CD4-positive, alpha-beta T cell (primary cell): ENCODE measurements at regions not wholly inside any gene's neighbourhood (a gene's known extent, or its start where the extent isn't known, plus 50 kb on each side); places are given as distances from the start of the nearest gene placed in this dataset.

Source experiments
- ATAC-seq: fragments of 200-7000 bp; cut with Tn5 transposase; one replicate; pipeline ENCODE4 v1.10.0; 2022; ENCODE audit warnings: mild to moderate bottlenecking; ENCODE audit not compliant: poor library complexity
- CTCF ChIA-PET: fragments of 350-600 bp; sonication (Branson Sonifier 250); formaldehyde crosslinking; loops from one replicate; lab custom pipeline; 2021; ENCODE audit warnings: antibody characterized with exemption, inconsistent platforms; lab: Charles Lee
- POLR2A ChIA-PET: fragments of 350-600 bp; sonication (Branson Sonifier 250); formaldehyde crosslinking; loops from one replicate; lab custom pipeline; 2021; ENCODE audit warnings: antibody characterized with exemption, inconsistent platforms; lab: Charles Lee
- DNase-seq, 14 experiments: peaks; one replicate each; pipeline ENCODE4 v3.0.0-alpha.2; 2013 to 2020; ENCODE audit warnings: mixed read lengths in 2 of 14
- H3K27ac ChIP-seq, 2 donors: one replicate each; pipeline versions ENCODE4 v1.5.1 to v1.7.0; 2013; ENCODE audit warnings: low read length in 2 of 2, low read depth in 1 of 2, mild to moderate bottlenecking in 1 of 2
- H3K27me3 ChIP-seq, 2 experiments: 1 replicate in 1 of 2; 2 replicates in 1 of 2; pipeline versions ENCODE4 v1.6.1 to v1.7.0; 2013; ENCODE audit warnings: low read length in 2 of 2, control low read depth in 1 of 2, mild to moderate bottlenecking in 1 of 2, moderate library complexity in 1 of 2; ENCODE audit not compliant: insufficient read depth in 2 of 2, control insufficient read depth in 1 of 2
- H3K36me3 ChIP-seq: one replicate; pipeline ENCODE4 v1.6.1; 2013; ENCODE audit warnings: low read length, control low read depth; ENCODE audit not compliant: insufficient read depth
- H3K4me1 ChIP-seq: one replicate; pipeline ENCODE4 v1.6.1; 2013; ENCODE audit warnings: low read length, control low read depth; ENCODE audit not compliant: insufficient read depth
- H3K4me3 ChIP-seq: one replicate; pipeline ENCODE4 v1.5.1; 2013; ENCODE audit warnings: mild to moderate bottlenecking, low read length, moderate library complexity
- H3K9me3 ChIP-seq, 2 experiments: 1 replicate in 1 of 2; 2 replicates in 1 of 2; pipeline versions ENCODE4 v1.6.1 to v1.7.0; 2013; ENCODE audit warnings: low read length in 2 of 2, mild to moderate bottlenecking in 2 of 2, control low read depth in 1 of 2, moderate library complexity in 1 of 2; ENCODE audit not compliant: control insufficient read depth in 1 of 2, insufficient read depth in 1 of 2
- H3K27ac Mint-ChIP-seq: one replicate; pipeline ENCODE4 v1.8.0; 2020; ENCODE audit warnings: mixed read lengths
- H3K27me3 Mint-ChIP-seq: one replicate; pipeline ENCODE4 v1.8.0; 2021; ENCODE audit warnings: mixed read lengths
- H3K36me3 Mint-ChIP-seq: one replicate; pipeline ENCODE4 v1.8.0; 2021; ENCODE audit warnings: low read depth, mixed read lengths
- H3K4me1 Mint-ChIP-seq: one replicate; pipeline ENCODE4 v1.8.0; 2021; ENCODE audit warnings: low read depth, mixed read lengths
- H3K4me3 Mint-ChIP-seq: one replicate; pipeline ENCODE4 v1.8.0; 2020; ENCODE audit warnings: mild to moderate bottlenecking, mixed read lengths
- H3K9me3 Mint-ChIP-seq: one replicate; pipeline ENCODE4 v1.8.0; 2020; ENCODE audit warnings: mixed read lengths
- intact Hi-C, 2 experiments: fragments of 100-400 bp; cut with DNase I in 1 of 2; cut with micrococcal nuclease in 1 of 2; formaldehyde crosslinking; loops; one replicate each; pipeline versions ENCODE4 v1.15.1 to v1.9.0; 2023 to 2025; cut with DNase I, micrococcal nuclease
- TF ChIP-seq, protein P1 (sequence below): fragments of 200-600 bp; IDR thresholded peaks from one replicate; pipeline ENCODE4 v1.8.0; 2022; ENCODE audit warnings: antibody characterized with exemption, mild to moderate bottlenecking

GRCh38 chr6:97850458-97851212 lies 567.6 kb upstream of the MMS22L start:
- Mint-ChIP-seq H3K27ac (no peak overlapping the region), H3K27me3 (no peaks in the 10 kb centered on the region), H3K4me1 (no peaks in the 10 kb centered on the region), H3K36me3 (no peaks in the 10 kb centered on the region), H3K9me3 (peaks cover 2% of the 10 kb centered on the region), H3K4me3 (no peak overlapping the region)
- Histone ChIP-seq H3K27me3 (no peaks in the 10 kb centered on the region), H3K36me3 (no peaks in the 10 kb centered on the region), H3K9me3 (no peaks in the 10 kb centered on the region), H3K27ac (no peak overlapping the region), H3K4me1 (no peaks in the 10 kb centered on the region), H3K4me3 (no peak overlapping the region)
- no peak for DNase-seq
- CTCF ChIA-PET, result no interaction called here
- no peak for ATAC-seq
- POLR2A ChIA-PET, result no interaction called here
- intact Hi-C loops, result no loop called here
- TF ChIP-seq, protein P1, sequence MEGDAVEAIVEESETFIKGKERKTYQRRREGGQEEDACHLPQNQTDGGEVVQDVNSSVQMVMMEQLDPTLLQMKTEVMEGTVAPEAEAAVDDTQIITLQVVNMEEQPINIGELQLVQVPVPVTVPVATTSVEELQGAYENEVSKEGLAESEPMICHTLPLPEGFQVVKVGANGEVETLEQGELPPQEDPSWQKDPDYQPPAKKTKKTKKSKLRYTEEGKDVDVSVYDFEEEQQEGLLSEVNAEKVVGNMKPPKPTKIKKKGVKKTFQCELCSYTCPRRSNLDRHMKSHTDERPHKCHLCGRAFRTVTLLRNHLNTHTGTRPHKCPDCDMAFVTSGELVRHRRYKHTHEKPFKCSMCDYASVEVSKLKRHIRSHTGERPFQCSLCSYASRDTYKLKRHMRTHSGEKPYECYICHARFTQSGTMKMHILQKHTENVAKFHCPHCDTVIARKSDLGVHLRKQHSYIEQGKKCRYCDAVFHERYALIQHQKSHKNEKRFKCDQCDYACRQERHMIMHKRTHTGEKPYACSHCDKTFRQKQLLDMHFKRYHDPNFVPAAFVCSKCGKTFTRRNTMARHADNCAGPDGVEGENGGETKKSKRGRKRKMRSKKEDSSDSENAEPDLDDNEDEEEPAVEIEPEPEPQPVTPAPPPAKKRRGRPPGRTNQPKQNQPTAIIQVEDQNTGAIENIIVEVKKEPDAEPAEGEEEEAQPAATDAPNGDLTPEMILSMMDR, result no peak

GRCh38 chr6:97863697-97864096 lies 580.7 kb upstream of the MMS22L start:
- POLR2A ChIA-PET, result no interaction called here

GRCh38 chr6:97864366-97864765 lies 581.4 kb upstream of the MMS22L start:
- POLR2A ChIA-PET, result no interaction called here

More at GRCh38 chr6:97863697-97864096, 580.7 kb upstream of the MMS22L start:
- CTCF ChIA-PET, result no interaction called here
- TF ChIP-seq, protein P1, result no peak
- Histone ChIP-seq H3K4me1 (no peaks in the 10 kb centered on the region), H3K9me3 (no peaks in the 10 kb centered on the region), H3K36me3 (no peaks in the 10 kb centered on the region), H3K27ac (no peak overlapping the region), H3K27me3 (no peaks in the 10 kb centered on the region), H3K4me3 (no peak overlapping the region)
- intact Hi-C loops, result no loop called here
- Mint-ChIP-seq H3K4me1 (no peaks in the 10 kb centered on the region), H3K9me3 (no peaks in the 10 kb centered on the region), H3K27me3 (no peaks in the 10 kb centered on the region), H3K36me3 (no peaks in the 10 kb centered on the region), H3K4me3 (no peak overlapping the region), H3K27ac (no peak overlapping the region)
- DNase-seq, result no peak
- no peak for ATAC-seq

More at GRCh38 chr6:97864366-97864765, 581.4 kb upstream of the MMS22L start:
- Mint-ChIP-seq H3K9me3 (no peaks in the 10 kb centered on the region), H3K36me3 (no peaks in the 10 kb centered on the region), H3K27me3 (no peaks in the 10 kb centered on the region), H3K4me3 (no peak overlapping the region), H3K27ac (no peak overlapping the region), H3K4me1 (no peaks in the 10 kb centered on the region)
- Histone ChIP-seq H3K27ac (no peak overlapping the region), H3K4me3 (no peak overlapping the region), H3K27me3 (no peaks in the 10 kb centered on the region), H3K9me3 (no peaks in the 10 kb centered on the region), H3K36me3 (no peaks in the 10 kb centered on the region), H3K4me1 (no peaks in the 10 kb centered on the region)
- DNase-seq, result no peak
- intact Hi-C loops, result no loop called here
- CTCF ChIA-PET, result no interaction called here
- TF ChIP-seq, protein P1, result no peak
- ATAC-seq, result no peak
